Umbilical cord (tissue), 1 donor: ENCODE measurements at regions not wholly inside any gene's neighbourhood (a gene's known extent, or its start where the extent isn't known, plus 50 kb on each side); places are given as distances from the start of the nearest gene placed in this dataset.
A peak's percentile ranks its signal among the peaks of the same experiment; 100 is the strongest.

ENCODE experiments used
- DNase-seq: peaks from one replicate; pipeline ENCODE4 v3.0.0-alpha.2; 2015; ENCODE audit warnings: low spot score

DNA sequence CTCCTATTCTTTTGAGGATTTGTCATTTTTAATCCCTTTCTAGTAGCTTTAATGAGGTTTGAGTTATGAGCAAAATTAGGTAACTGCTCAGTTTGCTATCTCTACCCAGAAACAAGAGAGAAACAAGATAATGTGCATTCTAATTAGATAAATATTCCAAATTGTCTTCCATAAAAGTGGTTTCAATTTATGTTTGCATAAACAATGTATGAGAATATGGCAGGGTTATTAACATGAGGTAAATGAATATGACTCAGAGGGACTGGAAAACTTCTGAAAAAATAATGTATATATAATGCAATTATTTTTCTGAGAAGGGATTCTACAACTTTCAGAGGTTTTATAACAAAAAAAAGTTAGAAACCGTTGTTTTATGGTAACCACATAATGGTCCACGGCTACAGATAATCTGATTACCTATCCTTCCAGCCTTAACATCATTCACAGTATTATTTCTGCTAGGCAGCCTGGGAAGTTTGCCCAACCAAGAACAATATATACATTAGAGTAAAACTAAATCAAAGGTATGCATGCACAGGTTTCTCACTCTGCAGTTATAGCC is 101.2 kb downstream of the CRPPA start:
- no peak for DNase-seq

DNA sequence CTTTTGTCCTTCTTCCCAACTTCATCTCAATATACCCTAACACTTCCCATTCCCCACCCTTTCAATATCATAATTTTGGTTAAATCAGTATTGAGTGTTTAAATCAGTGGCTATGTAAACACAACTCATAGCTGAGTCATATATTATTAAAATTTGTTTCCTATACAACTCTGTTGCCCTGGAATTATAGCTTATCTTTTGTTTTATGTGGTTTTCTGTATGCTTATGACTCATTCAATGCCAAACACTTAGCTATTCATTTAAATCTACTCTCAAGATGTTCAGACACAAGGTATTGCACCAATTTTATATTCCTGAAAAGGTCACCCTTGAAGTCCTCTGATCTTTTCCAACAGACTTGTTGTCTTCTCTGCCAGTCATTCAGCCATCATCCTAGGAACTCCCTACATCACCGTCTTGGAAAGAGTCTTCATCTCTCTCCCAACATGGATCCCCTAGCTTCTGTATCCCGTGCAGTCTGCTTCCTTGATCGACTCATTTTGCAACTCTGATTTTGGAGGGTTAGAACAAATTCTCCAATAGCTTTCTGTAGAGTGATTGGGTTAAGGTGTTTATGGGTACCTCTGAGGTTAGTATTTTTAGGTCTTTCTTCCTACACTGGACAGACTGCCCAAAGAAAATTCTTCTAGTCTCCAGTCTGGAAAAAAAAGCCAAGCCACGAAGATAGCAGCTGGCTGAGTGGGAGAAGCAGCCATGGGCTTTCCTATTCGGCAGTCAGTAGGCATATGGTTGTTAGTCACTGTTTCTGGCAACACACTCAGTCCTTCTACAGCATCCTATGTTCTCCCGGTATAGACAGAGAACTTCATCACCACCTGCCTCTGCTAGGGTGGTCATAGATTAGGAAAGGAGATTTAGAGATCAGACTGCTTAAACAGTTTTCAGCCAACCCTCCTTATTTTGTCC is 102.1 kb downstream of the CRPPA start:
- DNase-seq: no peak

DNA sequence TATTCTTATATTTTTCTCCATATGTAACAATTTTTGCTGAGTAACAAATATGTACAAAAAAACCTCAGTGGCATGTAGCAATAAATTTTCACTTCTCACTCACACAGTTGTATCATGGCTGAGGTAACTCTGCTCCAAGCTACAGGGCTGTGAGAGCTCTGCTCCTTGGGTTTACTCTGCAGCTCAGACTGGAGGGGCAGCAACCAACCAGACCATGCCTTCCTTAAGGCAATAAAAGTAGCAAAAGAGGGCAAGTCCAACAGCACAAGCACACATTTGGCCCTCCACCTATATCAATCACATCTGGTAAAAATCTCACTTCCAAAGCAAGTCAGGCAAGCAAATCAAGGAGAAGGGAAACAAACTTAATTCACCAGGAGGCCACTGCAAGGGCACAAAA is 102.9 kb downstream of the CRPPA start:
- DNase-seq: no peak

DNA sequence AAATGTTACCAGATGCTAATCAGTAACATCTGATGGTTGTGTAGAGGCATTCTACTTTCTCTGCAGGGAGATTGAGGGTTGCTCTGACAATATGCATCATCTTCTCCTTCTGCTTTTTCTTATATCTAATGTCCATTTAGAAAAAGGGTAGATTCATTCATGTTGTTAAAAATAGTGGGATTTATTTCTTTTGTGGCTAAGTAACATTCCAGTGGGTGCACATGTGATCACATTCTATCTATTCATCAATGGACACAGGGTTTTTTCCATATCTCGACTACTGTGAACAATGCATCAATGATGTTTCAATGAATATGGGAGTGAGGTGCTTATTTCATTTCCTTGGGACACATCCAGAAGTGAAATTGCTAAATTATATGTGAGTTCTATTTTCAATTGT is 103.9 kb downstream of the CRPPA start:
- DNase-seq: no peak

DNA sequence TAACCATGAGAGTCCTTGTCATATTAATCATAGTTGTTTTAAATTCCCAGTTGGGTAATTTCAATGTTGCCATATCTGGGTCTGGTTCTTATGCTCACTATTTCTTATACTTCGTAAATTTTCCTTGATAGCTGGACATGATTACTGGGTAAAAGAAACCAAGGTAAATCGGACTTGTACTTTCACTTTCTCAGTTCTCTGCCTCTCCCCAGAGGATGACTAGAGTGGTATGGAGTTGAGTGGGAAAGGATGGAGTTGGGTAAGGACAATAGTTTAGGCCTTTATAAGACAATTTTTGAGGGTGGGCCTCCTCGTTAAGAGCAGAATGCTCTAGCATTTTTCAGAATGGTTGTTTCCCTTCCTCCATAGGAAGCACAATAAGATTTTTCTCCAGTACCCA is 106.1 kb downstream of the CRPPA start:
- DNase-seq: no peak

DNA sequence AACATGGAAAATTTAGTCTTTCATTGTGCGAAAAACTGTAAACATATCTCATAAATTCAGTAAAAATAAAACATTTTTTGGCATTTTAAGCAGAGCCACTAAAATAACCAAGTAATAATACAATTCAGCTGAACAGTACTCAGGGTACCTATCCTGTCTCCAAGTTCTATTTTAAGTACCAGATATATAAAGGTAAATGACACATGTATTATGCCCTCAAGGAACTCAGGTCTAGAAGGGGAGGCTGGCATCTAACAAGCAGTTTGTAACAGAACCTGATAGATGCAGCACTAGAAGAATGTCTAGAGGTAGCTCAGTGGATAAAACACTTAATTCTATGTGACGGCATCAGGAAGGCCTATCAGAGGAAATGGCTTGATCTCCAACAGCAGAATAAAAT is 112.2 kb downstream of the CRPPA start:
- no peak for DNase-seq

DNA sequence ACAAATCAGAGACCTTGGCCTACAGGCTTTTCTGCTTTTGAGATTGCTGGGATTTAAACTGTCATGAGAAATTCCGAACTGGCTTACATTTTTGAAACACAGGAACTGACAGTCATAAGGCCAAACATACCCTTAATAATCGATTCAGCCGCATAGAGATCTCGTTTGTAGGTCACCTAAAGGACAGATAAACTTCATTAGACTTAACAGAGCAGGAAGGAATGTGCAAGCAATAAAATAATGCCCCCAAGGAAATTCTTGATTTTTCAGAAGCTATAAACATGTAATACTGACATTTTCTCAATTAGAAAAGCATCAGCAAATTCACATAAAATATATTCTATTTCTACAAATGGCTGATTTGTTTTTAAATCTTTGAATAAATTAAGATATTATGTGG is 120.0 kb downstream of the CRPPA start:
- no peak for DNase-seq

DNA sequence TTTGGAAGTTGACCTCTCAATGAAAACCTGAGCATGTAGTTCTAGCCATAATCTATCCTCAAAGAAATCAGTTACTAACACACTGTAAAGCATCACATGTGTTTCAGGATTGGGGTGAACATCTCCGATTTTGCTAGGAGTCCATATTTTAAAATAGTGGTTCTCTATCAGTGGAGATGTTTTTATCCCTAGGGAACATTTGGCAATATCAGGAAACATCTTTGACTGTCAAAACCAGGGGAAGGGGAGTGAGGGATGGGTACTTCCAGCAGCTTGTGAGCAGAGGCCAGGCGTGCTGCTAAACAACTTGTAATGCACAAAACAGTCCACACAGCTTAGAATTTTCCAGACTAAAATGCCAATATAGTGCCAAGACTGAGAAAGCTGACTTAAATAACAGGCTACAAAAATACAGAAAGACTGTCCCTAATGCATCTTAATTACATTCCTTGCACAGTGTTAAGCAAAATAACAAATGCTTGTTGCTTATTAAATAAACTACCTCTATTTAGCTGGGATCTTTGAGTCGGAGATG is 120.9 kb downstream of the CRPPA start:
- no peak for DNase-seq

DNA sequence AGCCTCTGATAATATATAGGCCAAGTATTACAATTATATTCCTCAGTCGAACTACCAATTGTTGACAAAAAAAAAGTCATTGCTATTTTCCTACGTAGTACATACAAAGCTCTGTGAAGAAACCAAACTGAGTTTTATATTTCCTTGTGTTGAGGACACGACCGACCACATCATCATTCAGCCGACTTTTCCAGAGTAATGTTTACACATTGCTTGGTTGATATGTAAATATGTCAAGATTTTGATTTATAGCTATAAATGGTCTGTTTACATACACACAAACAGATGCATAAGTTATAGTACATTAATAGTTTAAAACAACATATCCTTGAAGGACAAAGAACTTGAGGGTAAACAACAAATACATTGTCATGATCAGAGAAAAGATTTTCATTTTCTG is 121.5 kb downstream of the CRPPA start:
- no peak for DNase-seq

DNA sequence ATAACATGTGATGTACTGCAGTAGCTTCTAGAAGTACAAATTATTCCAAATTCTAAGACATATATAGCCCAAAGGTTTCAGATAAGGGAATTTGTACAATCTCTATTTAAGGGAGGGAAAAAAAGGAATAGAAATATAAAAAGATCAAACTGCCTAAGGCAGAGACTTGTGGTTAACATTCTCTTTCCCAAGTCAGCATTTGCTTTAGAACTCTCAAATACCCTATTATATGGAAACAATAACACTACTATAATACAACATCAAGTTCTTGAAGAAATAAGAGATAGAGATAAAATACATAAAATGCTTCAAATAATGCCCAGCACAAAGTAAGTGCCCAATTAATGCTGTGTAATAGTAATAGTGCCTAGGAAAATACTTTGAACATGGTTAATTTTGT is 123.1 kb downstream of the CRPPA start:
- DNase-seq: no peak

DNA sequence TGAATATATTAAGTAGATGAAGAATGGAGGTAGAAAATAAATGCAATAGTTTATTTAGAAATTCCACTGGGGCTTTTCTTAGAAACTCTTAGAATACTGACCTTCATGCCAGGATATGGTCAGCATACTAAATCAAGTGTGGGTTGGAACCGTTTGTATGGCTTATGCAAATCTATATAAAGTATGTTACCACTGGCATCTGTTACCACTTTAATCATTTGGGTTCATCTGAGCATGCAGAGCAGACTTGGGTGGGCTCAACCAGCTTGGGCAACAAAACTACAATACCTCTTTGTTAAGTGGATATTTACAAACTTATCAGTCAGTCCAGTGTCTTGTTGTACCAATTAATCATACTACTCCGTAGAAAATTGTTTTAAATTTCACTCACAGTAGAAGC is 125.8 kb downstream of the CRPPA start:
- DNase-seq: no peak

DNA sequence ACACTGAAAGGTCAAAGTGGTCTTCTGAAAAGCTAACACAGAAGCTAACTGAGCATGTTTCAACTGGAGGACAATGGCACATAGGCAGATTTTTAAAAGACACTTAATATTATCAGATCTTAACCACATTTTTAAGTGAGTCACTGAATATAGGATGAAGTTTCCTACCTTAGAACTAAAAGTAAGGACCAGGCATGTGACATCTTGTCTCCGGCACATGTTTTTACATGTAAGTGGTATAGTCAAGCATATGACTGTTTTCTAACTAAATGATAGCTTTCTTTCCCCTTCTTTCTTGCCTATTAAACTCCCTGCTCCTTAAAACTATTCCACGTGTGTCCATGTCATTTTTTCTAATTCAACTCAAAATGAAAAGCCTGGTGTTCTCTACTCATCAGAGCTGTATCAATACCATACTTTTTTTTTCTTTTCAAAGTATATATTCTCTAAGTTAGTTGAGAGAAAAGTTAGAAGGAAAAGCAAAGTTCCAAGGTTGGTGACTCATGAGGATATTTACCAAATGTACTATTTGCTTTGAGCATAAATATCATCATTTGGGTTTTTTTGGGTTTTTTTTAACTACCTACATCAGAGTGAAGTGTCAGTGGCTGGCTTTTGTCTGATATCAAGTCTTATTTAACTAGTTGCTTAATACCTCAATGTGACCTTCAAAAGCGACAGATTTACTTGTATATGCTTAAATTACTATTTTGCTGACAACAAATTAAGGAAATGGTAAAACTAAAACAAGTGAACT is 127.5 kb downstream of the CRPPA start:
- no peak for DNase-seq

DNA sequence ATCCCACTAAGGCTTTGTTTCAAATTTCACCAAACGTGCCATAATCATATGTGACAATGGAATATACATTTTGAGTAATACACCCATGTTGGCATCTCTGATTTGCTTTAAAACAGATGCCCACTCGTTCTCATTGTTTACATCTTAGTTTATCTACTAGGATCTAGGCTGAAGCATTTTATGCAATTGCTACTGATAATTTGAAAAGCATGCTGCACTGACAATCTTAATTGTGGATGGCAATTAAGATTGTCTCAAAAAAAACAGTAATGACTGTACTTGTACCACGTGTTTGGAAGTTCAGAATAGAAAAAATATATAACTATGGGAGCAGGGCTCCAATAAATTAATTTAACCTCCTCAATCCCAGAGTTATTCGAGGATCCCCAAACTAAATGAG is 136.8 kb downstream of the CRPPA start:
- no peak for DNase-seq

DNA sequence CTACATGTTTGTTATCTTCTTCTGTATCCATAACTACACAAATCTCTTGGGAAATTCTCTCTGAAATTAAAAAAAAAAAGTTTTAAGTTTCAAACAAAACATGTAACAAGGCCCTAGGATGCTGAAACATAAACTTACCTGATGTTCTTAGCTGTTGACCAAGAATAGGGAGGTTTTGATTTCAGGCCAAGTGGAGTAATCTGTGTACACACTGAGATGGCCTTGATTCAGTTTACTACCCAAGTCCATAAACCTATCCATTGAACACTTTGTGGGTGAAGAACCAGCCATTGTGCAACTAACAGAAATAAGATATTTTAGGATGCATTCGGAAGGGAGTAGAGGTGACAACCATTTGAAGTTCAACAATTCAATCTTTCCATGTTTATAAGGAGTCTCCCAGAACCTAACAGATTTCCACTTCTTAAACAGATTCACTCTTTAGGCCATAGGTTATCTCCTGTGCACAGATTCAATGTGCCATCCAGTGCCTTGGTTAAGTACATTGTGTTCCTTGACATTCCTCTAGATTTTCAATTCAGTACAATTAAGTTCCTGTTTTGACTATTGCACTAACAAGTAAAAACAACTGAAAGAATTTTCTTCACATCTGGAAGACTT is 143.1 kb downstream of the CRPPA start:
- DNase-seq: no peak

DNA sequence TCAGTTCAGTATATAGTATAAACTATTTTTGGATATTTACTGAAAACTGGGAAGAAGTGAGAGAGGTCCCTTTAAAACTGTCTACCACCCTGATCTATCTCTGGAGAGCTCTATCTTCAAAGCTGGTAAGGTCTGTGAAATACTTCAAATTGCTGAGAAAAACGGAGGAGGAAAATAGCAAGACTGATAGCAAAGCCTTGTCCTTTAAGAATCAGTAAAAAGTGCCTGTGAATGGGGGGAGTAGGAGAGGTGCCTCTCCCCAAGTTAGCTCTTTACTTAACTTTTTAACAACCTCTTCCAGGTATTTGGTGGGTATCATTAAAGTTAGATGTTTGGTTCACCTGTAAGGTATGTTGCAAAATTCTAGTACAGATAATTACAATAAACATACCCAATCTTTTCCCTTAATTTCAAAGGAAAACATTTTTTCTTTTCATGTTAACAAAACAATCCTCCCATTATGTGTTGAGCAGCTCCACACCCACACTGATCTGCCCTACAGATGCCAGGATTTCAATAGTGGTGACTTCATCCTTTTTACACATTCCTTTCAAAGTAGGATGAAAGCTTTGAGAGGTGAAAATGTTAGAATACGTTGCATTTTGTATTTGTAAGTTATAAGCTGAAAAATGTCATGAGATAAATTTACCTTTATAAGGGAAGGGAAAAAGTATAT is 149.2 kb downstream of the CRPPA start:
- peak; percentile 48 for DNase-seq

DNA sequence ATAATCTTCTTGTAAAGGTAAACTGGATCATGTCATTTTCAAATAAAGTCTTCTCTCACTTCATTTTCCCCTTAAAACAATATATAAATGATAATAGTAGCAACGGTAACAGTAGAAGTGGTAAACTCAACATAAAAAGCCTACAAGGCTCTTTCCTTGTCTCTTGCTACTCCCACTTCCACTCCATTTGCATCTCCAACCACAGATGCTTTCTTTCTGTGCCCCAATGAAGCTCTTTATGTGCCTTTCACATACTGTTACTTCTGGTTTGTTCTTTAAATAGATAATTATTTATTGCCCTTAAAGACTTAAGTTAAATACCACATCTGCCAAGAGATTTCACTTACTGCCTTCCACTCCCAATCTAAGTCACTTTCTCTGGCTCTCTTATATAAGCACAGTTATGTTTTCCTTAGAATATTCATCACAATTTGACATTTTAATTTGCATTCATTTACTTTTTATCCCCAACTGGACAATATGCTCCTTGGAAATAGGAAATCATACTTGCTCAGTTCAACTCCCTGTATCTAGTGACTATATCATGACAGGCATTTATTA is 149.9 kb downstream of the CRPPA start:
- DNase-seq: peak; percentile 71

DNA sequence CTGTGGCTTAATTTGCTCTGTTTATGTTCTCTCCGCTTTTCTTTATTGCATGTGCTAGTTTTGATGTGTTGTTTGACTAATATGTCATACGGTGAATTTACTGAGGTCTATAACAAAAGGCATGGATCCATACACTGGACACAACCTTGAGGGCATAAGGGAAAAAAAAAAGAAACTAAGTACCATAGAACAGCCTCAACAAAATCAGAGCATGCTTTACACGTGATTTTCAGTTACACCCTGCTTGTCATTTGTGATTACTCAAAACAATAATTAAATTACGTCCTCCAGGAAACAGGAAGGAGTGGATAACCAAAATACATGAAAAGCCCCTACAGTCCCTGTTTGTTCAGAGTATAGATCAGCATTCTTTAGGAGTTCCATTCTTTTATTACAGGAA is 150.5 kb downstream of the CRPPA start:
- DNase-seq: no peak

DNA sequence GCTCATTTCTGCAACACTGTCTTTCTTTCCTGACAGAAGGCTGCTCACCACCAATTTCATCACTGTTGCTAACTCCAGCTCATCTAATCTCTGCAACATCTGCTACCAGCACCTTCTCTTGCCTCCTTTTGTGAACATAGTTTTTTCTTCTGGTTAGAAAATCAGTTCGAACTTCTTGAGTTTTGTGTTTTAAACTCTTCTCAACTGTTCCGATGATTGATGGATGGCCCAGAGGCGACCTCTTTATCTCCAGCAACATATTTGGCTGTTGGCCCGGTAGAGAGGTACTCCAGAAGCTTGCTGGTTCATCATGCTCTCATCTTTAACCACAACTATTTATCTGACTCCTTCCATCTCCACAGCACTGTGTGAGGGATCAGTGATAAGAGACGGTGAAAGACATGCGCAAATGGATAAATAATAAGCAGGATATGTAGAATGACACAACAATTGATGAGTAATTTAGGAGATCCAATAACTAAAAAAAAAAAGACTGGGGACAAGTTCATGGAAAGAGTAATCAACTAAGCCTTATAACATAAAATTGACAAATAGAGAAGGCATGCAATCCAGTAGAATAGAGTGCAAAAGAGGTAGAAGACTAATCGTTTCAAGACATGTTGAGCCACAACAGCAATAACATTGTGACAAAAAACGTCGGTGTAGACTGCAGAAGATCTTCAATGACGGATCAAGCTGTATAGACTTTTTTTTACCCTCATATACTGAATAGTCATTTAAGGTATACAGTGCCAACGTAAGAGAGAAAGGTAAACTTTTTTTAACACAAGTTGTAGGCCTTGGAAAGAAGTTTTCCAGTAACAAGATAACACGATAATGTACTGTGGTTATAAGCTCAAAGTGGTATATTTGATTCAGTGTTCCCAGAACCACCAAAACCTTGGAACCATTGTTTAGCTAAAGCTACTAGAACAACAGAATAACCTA is 152.2 kb downstream of the CRPPA start:
- peak; percentile 72 for DNase-seq

DNA sequence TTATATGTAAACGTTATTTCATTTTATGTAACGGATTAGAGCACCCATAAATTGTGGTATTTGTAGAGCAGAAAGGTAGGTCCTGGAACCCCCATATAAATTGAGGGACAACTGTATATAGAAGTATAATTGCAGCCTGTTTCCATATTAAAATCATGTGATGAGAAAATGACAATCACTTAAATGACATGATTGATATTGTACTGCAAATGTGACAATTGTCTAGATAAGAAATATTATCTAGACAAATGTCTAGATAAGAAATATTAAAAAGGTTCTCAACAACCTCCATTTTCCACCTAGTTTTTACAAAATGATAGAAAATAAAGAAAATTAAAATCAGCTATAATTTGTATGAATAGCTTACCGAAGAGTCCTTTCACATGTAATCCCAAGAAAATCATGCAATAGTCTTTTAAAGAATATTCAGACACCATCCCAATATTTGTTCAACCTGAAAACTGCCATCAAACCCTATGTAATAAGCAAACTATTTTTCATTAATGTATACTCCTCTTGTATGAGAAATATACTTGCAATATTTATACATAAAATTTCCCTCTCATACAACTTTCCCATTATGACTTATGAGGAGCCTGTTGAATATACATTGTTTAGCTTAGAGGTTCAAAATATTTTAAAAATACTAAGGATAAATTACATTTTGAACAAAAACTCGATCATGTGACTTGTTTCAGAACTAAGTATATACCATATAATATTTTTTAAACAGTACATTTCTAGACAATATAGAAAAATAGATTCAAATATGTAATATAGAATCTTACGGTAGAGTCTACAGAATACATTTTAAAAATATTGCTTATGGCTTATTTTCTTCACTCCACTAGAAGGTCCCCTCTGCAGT is 153.2 kb downstream of the CRPPA start:
- DNase-seq: no peak
